GM12865 (cell line): ENCODE measurements at regions not wholly inside any gene's neighbourhood (a gene's known extent, or its start where the extent isn't known, plus 50 kb on each side); places are given as distances from the start of the nearest gene placed in this dataset.

Source experiments
- DNase-seq: peaks from one replicate; pipeline ENCODE4 v3.0.0; 2010; ENCODE audit warnings: low read depth
- H3K4me3 ChIP-seq: 2 replicates; pipeline ENCODE4 v1.5.1; 2011; ENCODE audit warnings: mild to moderate bottlenecking, low read depth, low read length, control low read depth
- TF ChIP-seq, protein P1 (sequence below): IDR thresholded peaks from 2 replicates; pipeline ENCODE4 v1.5.1; 2011; ENCODE audit warnings: low read length, control low read depth, low read depth, inconsistent platforms; ENCODE audit not compliant: insufficient read depth; ENCODE audit errors: missing control alignments

DNA sequence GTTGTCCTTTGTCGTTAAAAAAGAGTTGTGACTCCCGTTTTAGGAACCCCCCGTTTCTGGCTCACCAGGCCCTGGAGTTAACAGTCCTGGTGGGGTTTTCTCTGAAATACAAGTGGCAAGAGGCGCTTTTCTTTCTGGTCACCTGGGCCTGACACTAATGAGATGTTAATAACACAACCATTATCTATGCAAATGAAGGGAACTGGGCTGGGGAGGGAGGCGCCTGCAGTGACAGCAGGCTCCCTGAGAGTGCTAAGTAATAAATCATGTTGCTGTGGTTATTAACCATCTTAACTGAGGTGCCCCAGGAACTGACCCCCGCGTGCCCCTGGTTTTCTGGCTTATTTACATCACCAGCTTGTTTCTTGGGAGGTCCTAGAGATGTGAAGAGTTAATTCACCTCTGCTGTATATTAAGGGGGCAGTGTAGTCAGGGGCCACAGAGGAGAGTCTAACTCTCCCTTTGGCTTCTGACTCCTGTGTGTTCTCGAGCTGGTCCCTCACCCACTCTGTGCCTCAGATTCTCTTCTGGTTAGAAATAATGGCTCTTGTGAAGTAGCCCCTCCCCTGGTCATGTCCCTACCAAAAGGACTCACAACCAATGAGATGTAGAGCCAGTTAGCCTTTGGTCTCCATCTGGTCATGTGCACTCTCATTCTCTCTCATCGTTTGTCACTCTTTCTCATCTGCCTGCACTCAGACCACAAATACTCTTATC is 276.6 kb upstream of the CADM1 start:
- no peak overlapping the region for H3K4me3 ChIP-seq
- TF ChIP-seq, protein P1, sequence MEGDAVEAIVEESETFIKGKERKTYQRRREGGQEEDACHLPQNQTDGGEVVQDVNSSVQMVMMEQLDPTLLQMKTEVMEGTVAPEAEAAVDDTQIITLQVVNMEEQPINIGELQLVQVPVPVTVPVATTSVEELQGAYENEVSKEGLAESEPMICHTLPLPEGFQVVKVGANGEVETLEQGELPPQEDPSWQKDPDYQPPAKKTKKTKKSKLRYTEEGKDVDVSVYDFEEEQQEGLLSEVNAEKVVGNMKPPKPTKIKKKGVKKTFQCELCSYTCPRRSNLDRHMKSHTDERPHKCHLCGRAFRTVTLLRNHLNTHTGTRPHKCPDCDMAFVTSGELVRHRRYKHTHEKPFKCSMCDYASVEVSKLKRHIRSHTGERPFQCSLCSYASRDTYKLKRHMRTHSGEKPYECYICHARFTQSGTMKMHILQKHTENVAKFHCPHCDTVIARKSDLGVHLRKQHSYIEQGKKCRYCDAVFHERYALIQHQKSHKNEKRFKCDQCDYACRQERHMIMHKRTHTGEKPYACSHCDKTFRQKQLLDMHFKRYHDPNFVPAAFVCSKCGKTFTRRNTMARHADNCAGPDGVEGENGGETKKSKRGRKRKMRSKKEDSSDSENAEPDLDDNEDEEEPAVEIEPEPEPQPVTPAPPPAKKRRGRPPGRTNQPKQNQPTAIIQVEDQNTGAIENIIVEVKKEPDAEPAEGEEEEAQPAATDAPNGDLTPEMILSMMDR: no peak
- no peak for DNase-seq

DNA sequence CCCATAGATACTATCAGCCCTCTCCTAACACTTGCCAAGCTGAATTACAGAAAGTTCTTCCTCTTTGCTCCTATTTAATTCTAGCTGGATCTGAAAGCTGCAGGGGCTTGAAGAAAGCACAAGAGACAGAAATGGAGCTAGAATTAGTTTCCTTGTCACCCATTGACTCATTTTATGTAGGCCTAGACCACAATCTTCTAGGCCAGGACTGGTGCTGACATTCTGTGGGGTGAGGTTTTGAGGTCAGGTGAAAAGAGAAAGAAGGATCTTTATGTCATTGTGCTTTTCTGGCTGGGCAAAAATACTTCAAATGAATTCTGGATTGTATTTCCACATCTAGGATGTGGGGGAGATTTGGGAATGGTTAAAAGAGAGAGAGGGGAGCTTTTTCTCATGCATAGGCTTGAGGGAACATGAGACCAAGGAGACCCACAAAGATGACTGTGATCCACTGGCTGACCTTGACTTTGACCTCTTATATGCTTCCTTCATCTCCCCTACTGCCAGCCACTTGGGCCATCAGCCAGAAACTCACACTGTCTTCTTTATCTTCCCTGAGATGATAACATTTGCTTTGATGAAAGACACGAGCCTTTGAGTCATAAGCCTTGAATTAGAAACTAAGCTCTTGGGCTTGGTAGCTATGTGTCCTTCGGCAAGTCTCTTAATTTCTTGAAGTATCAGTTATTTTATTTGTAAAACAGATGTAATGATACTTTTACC is 274.9 kb upstream of the CADM1 start:
- no peak overlapping the region for H3K4me3 ChIP-seq
- TF ChIP-seq, protein P1: no peak
- DNase-seq: peak; percentile 54

DNA sequence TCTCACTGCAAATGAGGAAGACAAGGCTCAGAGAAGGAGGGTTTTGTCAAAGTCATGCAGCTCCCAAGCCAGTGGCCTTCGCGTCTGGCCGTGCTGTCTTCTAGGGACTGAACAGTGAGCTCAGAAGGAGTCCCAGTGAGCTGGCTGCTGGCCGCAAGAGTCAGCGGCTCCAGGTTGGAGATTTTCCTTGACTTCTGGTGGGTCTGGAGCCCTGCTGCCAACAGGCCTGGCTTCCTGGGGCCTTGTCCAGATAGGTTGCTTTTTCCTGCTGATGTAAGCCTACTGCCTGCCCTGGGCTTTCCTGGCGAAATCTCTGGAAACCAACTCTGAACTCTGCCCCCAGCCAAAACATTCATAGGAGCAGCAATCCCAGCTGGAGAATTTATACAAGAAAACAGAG is 272.7 kb upstream of the CADM1 start:
- TF ChIP-seq, protein P1: no peak
- DNase-seq: no peak
- no peak overlapping the region for H3K4me3 ChIP-seq

DNA sequence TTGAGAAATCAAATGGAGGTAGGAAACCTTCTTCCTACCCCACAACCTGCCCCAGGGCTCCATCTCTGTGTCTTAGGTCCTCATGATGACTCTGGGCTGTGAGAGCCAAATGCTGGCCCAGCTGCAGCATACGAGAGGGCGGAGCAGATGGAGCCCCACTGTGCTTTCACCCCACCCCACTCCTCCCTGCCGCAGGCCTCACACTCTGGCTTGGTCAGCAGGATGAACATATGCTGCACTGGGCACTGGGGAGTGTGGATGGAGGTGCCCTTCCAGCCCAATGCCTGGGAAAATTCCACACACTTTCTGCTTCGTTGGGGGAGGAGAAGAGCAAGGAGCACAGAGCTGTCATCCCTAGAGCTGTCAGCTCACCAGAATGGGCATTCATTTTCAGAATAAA is 271.6 kb upstream of the CADM1 start:
- TF ChIP-seq, protein P1: no peak
- H3K4me3 ChIP-seq: no peak overlapping the region
- DNase-seq: no peak

DNA sequence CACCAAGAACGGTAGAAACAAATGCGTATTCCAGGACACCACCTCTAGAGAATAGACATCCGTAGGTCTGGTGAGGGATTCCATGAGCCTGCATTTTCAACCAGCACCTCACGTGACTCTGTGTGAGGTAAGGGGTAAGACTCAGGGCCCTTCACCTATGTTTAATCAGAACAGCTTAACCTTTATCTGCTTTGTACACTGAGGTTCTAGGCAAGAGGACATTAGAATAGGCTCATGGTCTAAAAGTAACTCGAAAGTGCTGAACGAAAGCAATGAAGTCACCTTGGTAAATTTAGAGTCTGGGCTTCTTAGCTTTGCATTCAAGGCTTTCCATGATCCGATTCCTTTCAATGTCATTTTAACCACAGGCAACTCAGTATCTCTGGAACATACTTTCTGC is 270.5 kb upstream of the CADM1 start:
- DNase-seq: no peak
- no peak overlapping the region for H3K4me3 ChIP-seq
- TF ChIP-seq, protein P1: no peak

DNA sequence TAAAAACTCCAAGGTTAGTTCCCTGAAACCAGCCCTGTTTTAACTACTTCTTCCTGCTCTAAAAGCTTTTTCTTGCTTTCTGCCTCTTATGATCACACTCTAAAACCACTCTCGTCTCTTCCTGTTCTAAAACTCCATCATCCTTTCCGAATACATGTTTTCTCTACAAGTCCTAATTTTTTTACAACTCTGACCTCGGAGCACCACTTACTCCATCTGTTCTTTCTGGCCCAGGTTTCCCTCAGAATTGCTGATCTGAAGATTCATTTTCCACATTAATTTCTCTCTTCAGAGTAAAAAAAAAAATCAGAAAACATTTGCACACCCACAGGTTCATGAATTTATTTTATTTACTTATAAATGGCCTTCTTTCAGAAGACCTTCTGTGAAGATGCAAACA is 265.7 kb upstream of the CADM1 start:
- H3K4me3 ChIP-seq: no peak overlapping the region

More for the DNA sequence above, 265.7 kb upstream of the CADM1 start:
- DNase-seq: no peak
- TF ChIP-seq, protein P1: no peak
